Endothelial cell of umbilical vein (primary cell): ENCODE measurements at regions not wholly inside any gene's neighbourhood (a gene's known extent, or its start where the extent isn't known, plus 50 kb on each side); places are given as distances from the start of the nearest gene placed in this dataset.

ENCODE experiments used
- BruUV-seq: library from RNA; stranded (reverse); fragments of 400-500 nt; replicated peaks from 2 replicates; lab custom pipeline; 2021; lab: Mats Ljungman, UMichigan
- CTCF ChIA-PET: fragments of 300-600, 350-600 bp; sonication (Branson Sonifier 250); formaldehyde crosslinking; loops from one replicate; lab custom pipeline; 2021; ENCODE audit warnings: antibody characterized with exemption, inconsistent platforms; lab: Charles Lee
- POLR2A ChIA-PET: fragments of 300-600, 350-600 bp; sonication (Branson Sonifier 250); formaldehyde crosslinking; loops from one replicate; lab custom pipeline; 2021; ENCODE audit warnings: antibody characterized with exemption, inconsistent platforms; lab: Charles Lee
- DNase-seq: peaks from one replicate; pipeline ENCODE4 v3.0.0-alpha.2; 2011; ENCODE audit warnings: low read depth, low spot score
- FAIRE-seq: peaks from 2 replicates; lab custom pipeline; 2011; peaks lifted over from hg19 to GRCh38; lab: Jason Lieb, UNC
- H2AFZ ChIP-seq: 2 replicates; pipeline ENCODE4 v1.6.0; 2012; ENCODE audit warnings: low read depth, low read length, control low read depth, inconsistent platforms
- H3K27ac ChIP-seq: 2 replicates; pipeline ENCODE4 v1.5.1; 2011; ENCODE audit warnings: low read depth, mild to moderate bottlenecking, control low read depth, low read length, moderate library complexity; ENCODE audit not compliant: insufficient read depth
- H3K27me3 ChIP-seq, 2 experiments: 2 replicates each; pipeline versions ENCODE4 v1.6.0 to v1.6.1; 2011; ENCODE audit warnings: low read length in 2 of 2, mixed read lengths in 1 of 2; ENCODE audit not compliant: control insufficient read depth in 2 of 2, insufficient read depth in 2 of 2
- H3K36me3 ChIP-seq, 2 experiments: 2 replicates in 1 of 2; 3 replicates in 1 of 2; pipeline ENCODE4 v1.5.1; 2011; ENCODE audit warnings: low read length in 2 of 2, mild to moderate bottlenecking in 1 of 2, moderate library complexity in 1 of 2; ENCODE audit not compliant: control insufficient read depth in 2 of 2, insufficient read depth in 2 of 2; ENCODE audit errors: extremely low read depth in 1 of 2
- H3K4me1 ChIP-seq: 3 replicates; pipeline ENCODE4 v1.5.1; 2011; ENCODE audit warnings: mild to moderate bottlenecking, low read length; ENCODE audit not compliant: control insufficient read depth, insufficient read depth; ENCODE audit errors: extremely low read depth
- H3K4me2 ChIP-seq: 2 replicates; pipeline ENCODE4 v1.6.1; 2011; ENCODE audit warnings: low read length, control low read depth, mixed read lengths; ENCODE audit not compliant: insufficient read depth
- H3K4me3 ChIP-seq, 3 experiments: fragments of 200-600 bp in 1 of 3; sonication (generic), shearing (Covaris generic) in 1 of 3; replicated peaks in 1 of 3; 2 replicates each; pipeline ENCODE4 v1.5.1; 2011 to 2016; ENCODE audit warnings: control low read depth in 3 of 3, low read length in 3 of 3, mild to moderate bottlenecking in 2 of 3, inconsistent platforms in 1 of 3, low read depth in 1 of 3, moderate library complexity in 1 of 3; ENCODE audit not compliant: insufficient read depth in 1 of 3
- H3K79me2 ChIP-seq: 2 replicates; pipeline ENCODE4 v1.6.0; 2012; ENCODE audit warnings: low read length, inconsistent platforms; ENCODE audit not compliant: control insufficient read depth, insufficient read depth
- H3K9ac ChIP-seq: replicated peaks from 2 replicates; pipeline ENCODE3; 2011; ENCODE audit warnings: low read length, control low read depth; ENCODE audit not compliant: insufficient read depth; ENCODE audit errors: extremely low read depth
- H3K9me1 ChIP-seq: replicated peaks from 3 replicates; pipeline ENCODE4 v1.6.0; 2011; ENCODE audit warnings: mild to moderate bottlenecking, low read length; ENCODE audit not compliant: control insufficient read depth, insufficient read depth; ENCODE audit errors: extremely low read depth
- H3K9me3 ChIP-seq: replicated peaks from 2 replicates; pipeline ENCODE4 v1.5.1; 2012; ENCODE audit warnings: low read length, inconsistent platforms; ENCODE audit not compliant: control insufficient read depth, insufficient read depth
- H4K20me1 ChIP-seq: replicated peaks from 2 replicates; pipeline ENCODE3; 2011; ENCODE audit warnings: mild to moderate bottlenecking, low read length; ENCODE audit not compliant: control insufficient read depth, insufficient read depth; ENCODE audit errors: extremely low read depth
- EZH2 ChIP-seq: IDR thresholded peaks from 2 replicates; pipeline ENCODE4 v1.6.1; 2012; ENCODE audit warnings: borderline replicate concordance, low read depth, mild to moderate bottlenecking, moderate library complexity, low read length, inconsistent platforms; ENCODE audit not compliant: severe bottlenecking
- FOS ChIP-seq: IDR thresholded peaks from 2 replicates; pipeline ENCODE4 v1.6.1; 2011; ENCODE audit warnings: mild to moderate bottlenecking, low read length, moderate library complexity, borderline replicate concordance; ENCODE audit not compliant: insufficient read depth
- GATA2 ChIP-seq: IDR thresholded peaks from 2 replicates; pipeline ENCODE4 v1.7.0; 2011; ENCODE audit warnings: low read depth, mild to moderate bottlenecking, moderate library complexity, mixed read lengths, low read length; ENCODE audit not compliant: insufficient read length, insufficient read depth
- JUN ChIP-seq: IDR thresholded peaks from 2 replicates; pipeline ENCODE4 v1.6.1; 2011; ENCODE audit warnings: borderline replicate concordance, low read depth; ENCODE audit not compliant: insufficient read length, insufficient read depth
- MYC ChIP-seq: IDR thresholded peaks from one replicate; pipeline ENCODE4 v1.6.1; 2011; ENCODE audit warnings: mild to moderate bottlenecking, low read depth, low read length
- POLR2A ChIP-seq: IDR thresholded peaks from 2 replicates; pipeline ENCODE4 v1.6.1; 2012; ENCODE audit warnings: low read depth, mild to moderate bottlenecking, control low read depth, low read length
- POLR2AphosphoS5 ChIP-seq: IDR thresholded peaks from 2 replicates; pipeline ENCODE4 v1.6.1; 2012; ENCODE audit warnings: low read depth, mild to moderate bottlenecking, control low read depth, low read length, moderate library complexity; ENCODE audit not compliant: insufficient read depth
- dilution Hi-C: fragments of 300-500 bp; cut with MboI; formaldehyde crosslinking; loops from one replicate; pipeline ENCODE4 v1.15.0; 2019; ENCODE audit warnings: low sequenced_read_pairs; ENCODE audit not compliant: extremely low pct_ligation_motif_present
- intact Hi-C: fragments of 100-400 bp; cut with micrococcal nuclease; formaldehyde crosslinking; loops from one replicate; pipeline ENCODE4 v1.10.0; 2022
- TF ChIP-seq, protein P1 (sequence below), 2 donors: IDR thresholded peaks; 1 replicate in 1 of 2; 2 replicates in 1 of 2; pipeline ENCODE4 v1.5.1; 2011; ENCODE audit warnings: low read length in 2 of 2, mild to moderate bottlenecking in 2 of 2, moderate library complexity in 2 of 2, control low read depth in 1 of 2, inconsistent platforms in 1 of 2, low read depth in 1 of 2; ENCODE audit not compliant: insufficient read depth in 1 of 2; ENCODE audit errors: extremely low read depth in 1 of 2
- TF ChIP-seq, protein P2 (sequence below): IDR thresholded peaks from 2 replicates; pipeline ENCODE4 v1.6.1; 2011; ENCODE audit not compliant: insufficient read depth, insufficient read length

DNA sequence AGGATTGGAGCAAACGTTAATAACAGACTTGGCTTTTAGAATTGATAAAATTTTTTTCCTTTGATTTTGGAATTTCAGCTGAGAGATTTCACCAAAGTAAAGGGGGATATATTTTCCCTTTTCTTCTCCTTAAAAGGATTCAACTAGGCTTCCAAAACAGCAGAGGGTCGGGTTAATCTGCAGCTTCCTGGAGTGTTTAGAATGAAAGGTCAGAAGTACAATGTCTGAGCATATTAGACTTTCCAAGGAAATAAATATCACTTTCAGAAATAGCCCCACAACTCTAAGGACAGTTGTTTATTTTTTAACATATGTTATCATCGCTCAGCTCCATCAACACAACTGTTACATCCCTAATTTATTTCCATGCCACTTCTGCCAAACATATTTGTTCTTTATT lies 1532.9 kb upstream of the RAG2 start:
- H3K36me3 ChIP-seq, result no peaks in the 10 kb centered on the region
- no peak for FAIRE-seq
- H3K4me3 ChIP-seq, result no peak overlapping the region
- H3K27ac ChIP-seq, result no peak overlapping the region
- dilution Hi-C loops, result no loop called here
- H3K4me2 ChIP-seq, result no peak overlapping the region
- TF ChIP-seq, protein P1, sequence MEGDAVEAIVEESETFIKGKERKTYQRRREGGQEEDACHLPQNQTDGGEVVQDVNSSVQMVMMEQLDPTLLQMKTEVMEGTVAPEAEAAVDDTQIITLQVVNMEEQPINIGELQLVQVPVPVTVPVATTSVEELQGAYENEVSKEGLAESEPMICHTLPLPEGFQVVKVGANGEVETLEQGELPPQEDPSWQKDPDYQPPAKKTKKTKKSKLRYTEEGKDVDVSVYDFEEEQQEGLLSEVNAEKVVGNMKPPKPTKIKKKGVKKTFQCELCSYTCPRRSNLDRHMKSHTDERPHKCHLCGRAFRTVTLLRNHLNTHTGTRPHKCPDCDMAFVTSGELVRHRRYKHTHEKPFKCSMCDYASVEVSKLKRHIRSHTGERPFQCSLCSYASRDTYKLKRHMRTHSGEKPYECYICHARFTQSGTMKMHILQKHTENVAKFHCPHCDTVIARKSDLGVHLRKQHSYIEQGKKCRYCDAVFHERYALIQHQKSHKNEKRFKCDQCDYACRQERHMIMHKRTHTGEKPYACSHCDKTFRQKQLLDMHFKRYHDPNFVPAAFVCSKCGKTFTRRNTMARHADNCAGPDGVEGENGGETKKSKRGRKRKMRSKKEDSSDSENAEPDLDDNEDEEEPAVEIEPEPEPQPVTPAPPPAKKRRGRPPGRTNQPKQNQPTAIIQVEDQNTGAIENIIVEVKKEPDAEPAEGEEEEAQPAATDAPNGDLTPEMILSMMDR (IDR thresholded peaks at IDR 0.05; ENCODE audit: extremely low read depth in 1 of 2, insufficient read depth in 1 of 2, low read depth in 1 of 2, low read length in 2 of 2), result no peak
- TF ChIP-seq, protein P2, sequence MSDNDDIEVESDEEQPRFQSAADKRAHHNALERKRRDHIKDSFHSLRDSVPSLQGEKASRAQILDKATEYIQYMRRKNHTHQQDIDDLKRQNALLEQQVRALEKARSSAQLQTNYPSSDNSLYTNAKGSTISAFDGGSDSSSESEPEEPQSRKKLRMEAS, result no peak
- TF ChIP-seq POLR2A (no peak), JUN (no peak), MYC (no peak), POLR2AphosphoS5 (no peak), EZH2 (no peak), FOS (no peak), GATA2 (no peak)
- H2AFZ ChIP-seq, result no peak overlapping the region
- no TSS peak for BruUV-seq
- CTCF ChIA-PET, result no interaction called here
- no peaks in the 10 kb centered on the region for H3K79me2 ChIP-seq
- POLR2A ChIA-PET, result no interaction called here
- H3K27me3 ChIP-seq, result no peaks in the 10 kb centered on the region
- no peaks in the 10 kb centered on the region for H3K4me1 ChIP-seq
- DNase-seq, result no peak
- no peaks in the 10 kb centered on the region for H3K9me3 ChIP-seq
- no peaks in the 10 kb centered on the region for H4K20me1 ChIP-seq
- H3K9ac ChIP-seq, result no peak overlapping the region
- intact Hi-C loops, result no loop called here
- no peaks in the 10 kb centered on the region for H3K9me1 ChIP-seq
